Right renal pelvis (tissue), 4 donors: ENCODE measurements at regions not wholly inside any gene's neighbourhood (a gene's known extent, or its start where the extent isn't known, plus 50 kb on each side); places are given as distances from the start of the nearest gene placed in this dataset.

ENCODE experiments used
- DNase-seq, 4 donors: peaks; one replicate each; pipeline ENCODE4 v3.0.0-alpha.2; 2013; ENCODE audit warnings: low read depth in 4 of 4, low spot score in 3 of 4, missing footprints in 1 of 4

DNA sequence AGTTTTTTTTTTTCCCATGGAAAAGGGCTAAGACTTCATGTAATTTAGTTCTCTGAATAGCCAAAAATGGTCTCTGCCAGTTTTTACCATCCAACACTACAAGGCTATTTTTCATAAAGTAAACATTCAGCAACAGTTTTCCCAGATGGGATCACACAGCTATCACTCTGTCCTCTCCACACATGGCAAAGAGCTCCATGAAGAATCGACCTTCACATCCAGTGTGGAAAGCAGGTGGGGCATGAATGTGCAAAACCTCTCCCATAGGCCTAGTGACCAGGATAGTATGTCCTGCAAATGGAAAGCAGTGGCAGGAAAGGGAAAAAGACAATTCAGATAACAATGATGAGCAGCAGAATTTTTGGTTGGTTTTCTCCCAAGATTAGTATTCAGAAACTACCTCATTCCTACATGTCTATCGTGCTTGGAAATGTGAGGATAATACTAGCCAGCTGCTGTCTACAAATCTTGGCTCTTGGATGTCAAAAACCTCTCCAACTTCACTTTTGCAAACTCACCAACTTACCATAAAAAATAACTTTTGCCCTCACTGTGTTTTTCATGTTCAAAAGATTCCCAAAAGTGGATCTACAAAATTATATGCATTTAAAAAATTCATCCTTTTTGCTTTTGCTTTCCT is 159.7 kb upstream of the MCHR2 start:
- no peak for DNase-seq

DNA sequence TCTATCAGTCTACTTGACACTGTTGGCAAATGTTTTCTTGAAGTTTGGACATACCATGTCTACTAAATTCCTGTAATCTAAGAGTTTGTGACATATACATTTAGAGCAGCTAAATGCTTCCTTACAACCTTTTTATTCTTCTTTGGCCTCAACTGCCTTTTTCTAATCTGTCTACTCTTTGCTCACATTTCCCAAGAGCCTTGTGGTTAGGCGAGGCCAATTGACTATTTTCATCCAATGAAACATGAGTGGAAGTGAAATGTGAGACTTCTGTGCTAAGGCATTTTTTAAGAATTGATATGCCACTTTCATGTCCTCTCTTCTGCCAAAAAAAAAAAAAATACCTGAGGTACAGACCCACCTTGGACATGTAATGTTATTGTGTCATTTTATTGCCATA is 158.2 kb upstream of the MCHR2 start:
- no peak for DNase-seq

DNA sequence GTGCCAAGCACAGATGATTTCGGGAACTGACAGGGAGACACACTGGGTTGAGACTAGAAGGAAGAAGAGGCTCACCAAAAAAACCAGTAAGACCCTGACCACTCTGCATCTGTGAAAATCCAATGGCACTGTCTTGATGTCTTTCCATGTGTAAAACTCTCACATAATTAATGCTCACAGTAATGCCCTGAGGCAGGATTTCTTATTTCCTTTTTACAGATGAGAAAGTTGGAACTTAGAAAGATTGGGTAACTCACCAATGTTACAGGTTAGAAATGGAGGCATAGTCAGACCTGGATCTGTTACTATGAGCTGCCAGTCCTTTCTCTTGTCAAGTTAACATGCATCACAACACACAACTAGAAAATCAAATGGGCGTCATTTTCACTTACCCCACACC is 151.0 kb upstream of the MCHR2 start:
- no peak for DNase-seq

- no peak for DNase-seq
Measured at GRCh38 chr6:100138346-100139022, 144.5 kb upstream of the MCHR2 start.

DNA sequence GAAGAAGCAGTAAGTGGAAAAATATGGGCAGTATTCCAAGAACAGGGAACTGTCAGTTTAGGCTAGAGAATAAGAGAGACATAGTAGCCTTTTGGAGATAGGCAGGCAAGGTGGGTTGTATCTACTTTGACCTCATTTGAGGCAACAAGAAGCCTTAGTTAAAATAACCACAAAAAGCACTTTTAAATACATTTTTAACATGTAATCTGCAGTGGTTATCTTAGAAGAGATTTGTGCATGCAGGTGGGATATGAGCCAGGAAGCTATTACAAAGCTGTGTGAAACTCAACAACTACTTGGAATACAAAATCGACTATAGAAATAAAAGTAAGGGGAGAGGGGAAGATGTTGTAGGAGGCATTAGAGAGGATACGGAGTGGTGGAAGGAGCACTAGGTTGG is 143.7 kb upstream of the MCHR2 start:
- DNase-seq, result no peak

DNA sequence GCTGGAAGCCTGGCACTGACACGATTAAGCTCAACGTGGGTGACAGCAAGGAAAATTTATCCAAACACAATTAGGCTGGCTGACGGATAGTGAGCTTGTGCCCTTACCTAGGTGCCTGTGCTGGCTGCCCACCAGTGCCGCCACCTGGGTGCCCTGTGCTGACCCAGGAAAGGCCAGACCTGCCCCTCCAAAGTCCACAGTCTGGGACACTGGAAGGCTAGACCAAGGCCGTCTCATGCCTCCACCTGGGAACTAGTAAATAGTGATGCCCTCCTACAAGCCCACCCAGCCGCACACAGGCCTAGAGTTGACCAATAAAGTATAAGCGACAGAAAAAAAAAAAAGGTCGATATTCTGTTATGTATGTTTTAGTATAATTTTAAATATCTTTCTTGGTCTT is 142.6 kb upstream of the MCHR2 start:
- DNase-seq, result no peak

DNA sequence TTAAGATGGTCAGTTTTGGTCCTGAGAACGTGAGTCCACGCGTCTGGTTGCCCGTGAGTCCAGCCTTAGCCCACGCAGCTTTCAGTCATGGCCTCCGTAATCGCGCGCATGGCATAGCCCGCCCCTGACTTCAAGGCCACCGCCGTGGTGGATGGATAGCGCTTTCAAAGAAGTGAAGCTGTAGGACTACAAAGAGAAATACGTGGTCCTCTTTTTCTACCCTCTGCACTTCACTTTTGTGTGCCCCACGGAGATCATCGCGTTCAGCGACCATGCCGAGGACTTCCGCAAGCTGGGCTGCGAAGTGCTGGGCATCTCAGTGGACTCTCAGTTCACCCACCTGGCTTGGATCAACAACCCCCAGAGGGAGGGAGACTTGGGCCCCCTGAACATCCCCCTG is 142.0 kb upstream of the MCHR2 start:
- no peak for DNase-seq

- no peak for DNase-seq
Measured at GRCh38 chr6:100134703-100135102, 140.7 kb upstream of the MCHR2 start.

- no peak for DNase-seq
Measured at GRCh38 chr6:100134297-100134696, 140.3 kb upstream of the MCHR2 start.

- no peak for DNase-seq
Measured at GRCh38 chr6:100132005-100132404, 138.0 kb upstream of the MCHR2 start.

DNA sequence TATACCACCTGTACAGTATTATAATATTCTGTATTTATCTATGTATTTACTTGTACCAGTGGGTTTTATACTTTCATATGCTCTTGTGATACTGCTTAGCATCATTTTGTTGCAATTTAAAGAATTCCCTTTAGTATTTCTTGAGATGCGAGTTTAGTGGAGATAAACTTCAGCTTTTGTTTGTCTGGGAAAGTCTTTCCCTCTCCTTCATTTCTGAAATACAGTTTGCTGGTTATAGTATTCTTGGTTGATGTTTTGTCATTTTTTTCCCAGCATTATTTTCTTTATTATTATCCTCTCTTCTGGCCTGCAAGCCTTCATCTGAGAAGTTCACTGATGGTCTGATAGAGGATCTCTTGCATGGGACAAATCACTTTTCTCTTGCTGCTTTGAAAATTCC is 136.6 kb upstream of the MCHR2 start:
- no peak for DNase-seq

DNA sequence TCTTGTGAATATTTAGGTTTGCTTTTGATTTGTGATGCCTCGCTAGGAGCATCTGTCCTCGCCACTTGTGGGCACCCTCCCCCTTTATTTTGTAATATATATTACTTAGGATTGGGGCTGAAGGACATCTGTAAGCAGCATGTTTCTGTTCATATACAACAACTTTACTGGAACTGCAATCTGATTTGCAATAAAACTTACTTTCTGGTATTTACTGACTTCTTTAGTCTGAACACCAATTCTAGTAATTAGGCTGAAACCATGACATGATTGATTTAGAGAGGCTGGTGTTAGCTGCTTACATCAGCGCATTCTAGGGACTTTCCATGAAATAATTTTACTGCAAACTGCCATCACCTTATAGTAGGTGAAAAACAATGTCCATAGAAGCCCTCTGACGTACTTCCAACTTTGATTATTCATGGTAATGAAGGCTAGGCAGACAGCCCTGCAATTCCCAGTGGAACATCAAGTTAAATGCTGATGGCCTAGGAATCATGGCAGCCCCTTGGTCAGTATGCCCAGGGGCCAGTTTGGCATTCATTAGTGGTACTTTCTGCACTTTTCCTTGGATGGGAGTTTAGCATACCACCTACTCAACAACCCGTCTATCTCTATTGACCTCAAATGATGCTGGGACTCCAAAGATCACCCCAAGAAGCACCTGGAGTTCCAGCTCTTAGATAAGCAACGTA is 132.9 kb upstream of the MCHR2 start:
- no peak for DNase-seq

DNA sequence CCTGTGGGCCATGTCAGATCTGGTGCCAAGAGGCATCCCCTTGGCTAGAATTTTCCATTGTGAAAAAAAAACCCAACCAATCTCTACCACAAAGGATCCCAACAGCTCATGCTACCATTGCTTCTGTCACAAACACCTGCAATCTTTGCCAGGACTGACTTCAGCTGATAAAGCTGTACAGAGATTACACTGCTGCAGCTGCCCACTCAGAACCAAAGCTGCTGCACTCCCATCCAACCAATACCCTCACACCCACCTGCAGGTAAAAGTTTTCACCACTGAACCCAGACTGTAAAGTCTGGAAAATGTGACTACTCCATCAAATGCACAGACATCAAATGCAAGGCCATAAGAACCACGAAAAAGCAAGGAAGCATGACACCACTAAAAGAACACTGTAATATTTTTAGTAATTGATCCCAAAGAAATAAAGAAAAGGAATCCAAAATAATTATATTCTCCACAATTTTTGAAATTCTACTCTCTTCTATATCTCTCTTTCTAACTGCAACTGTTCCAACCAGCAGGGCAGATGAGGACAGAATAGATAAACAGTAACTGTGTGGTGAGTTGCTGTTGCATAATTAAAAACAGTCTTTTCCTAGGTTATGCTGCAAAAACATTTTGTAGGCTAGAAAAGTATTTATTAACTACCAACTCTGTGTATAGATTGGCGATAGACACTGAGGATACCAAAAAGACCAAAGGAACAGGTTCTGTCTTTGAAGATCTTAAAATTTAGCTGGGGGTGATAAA is 128.0 kb upstream of the MCHR2 start:
- no peak for DNase-seq

DNA sequence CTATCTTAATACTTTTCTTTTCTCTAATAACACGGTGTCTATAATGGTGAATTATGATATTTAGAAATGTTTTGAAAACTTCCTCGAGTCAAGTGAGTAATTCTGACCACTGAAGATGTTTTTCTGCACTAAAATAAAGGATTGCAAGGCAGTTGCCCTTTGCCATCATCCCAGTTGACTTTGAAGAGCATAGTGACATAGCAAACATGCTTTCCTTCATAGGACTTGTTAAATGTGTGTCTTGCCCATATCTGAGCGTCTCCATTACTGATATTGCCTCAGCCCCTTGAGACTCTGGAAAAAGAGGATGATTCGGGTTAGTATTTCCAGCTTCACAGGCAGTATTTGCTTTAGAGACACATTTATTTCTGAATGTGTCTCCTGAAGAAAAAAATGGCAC is 125.2 kb upstream of the MCHR2 start:
- DNase-seq, result no peak

GRCh38 chr6:100118301-100118700 is 124.3 kb upstream of the MCHR2 start:
- DNase-seq, result no peak

DNA sequence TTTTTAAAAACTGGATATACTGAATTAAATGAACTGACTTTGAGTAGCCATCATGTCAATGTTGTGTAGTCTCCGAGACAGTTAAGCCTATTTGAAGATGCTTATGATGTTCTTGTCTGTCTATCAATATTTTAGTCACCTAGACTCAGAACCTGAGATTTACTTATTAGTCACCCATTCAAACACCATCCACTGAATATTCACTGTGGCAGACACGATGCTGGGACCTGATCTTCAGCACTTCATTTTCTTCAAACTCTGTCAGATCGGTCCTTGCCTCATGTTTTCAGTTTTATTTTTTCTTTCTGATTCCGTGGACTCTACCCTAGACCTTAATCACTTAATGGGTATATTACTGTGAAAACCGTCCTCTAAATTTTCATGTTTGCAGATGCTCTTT is 123.7 kb upstream of the MCHR2 start:
- no peak for DNase-seq

GRCh38 chr6:100116411-100117194 is 122.6 kb upstream of the MCHR2 start:
- peak; percentile 52 to 59 (median 54) for DNase-seq

GRCh38 chr6:100115407-100116101 is 121.5 kb upstream of the MCHR2 start:
- no peak for DNase-seq

DNA sequence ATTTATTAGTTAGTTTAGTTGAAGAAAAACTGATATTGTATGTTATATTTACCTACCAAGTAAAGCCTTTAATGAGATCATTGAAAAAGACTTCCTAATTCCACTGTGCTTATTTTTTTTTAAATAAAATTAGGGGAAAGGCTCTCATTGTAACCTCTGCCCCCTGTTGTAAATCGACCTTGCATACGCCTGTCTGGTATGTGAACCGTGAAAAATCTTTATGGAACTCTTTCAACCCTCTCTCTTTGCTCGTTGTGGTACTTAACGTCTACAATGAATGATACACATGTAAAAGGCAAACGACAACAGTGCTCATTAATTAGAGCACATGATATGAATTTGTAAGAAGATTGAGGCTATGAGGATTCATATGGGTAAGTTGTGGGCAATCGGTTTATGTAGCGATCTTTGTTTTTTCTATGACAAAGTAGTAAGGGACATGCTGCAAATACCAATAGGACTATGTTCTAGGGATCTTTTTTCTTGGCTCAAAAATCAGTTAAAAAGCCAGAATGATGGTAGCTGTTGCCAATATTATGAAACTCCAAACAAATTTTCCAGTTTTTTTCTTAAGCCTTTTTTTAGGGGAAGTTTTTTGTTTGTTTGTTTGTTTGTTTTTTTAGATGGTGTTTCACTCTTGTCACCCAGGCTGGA is 119.0 kb upstream of the MCHR2 start:
- no peak for DNase-seq
